Activated T-cell treated with anti-CD3 and anti-CD28 coated beads for 1 hour (primary cell): ENCODE measurements at regions not wholly inside any gene's neighbourhood (a gene's known extent, or its start where the extent isn't known, plus 50 kb on each side); places are given as distances from the start of the nearest gene placed in this dataset.

ENCODE experiments used
- DNase-seq: peaks from one replicate; pipeline ENCODE4 v3.0.0-alpha.2; 2020; ENCODE audit warnings: low read depth

DNA sequence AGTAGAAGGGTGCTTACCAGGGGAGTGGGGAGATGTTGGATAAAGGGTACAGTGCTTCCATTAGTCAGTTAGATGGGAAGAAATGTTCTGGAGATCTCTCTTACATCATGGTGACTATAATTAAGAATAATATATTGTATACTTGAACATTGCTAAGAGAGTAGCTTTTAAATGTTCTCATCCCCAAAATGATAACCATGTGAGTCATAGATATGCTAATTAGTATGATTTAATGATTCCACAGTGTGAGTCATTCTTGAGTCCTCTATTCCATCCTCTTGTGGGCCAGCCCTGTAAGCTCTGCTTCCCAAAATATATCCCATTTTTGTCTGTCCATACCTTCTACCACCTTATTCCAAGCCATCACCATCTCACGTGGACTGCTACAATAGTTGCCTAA is 80.6 kb upstream of the CDH11 start:
- DNase-seq, result no peak

DNA sequence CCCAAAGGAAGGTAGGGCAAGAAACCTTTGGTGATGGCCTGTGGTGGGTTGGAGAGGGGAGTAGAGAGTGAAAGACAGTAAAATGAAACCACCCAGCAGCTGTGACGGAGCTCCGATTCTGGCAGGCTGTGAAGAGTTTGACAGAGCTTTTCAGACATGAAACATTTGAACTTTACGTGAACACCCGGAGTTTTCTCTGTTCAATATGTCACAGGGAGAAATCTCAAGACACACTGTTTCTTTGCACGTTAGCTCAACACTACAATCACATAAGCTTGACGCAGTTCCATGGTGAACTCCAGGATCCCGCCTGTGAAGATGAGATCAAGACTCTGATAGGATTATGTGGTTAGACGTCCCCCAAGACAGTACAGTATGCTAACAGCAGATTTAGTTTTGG is 79.6 kb upstream of the CDH11 start:
- DNase-seq, result no peak

DNA sequence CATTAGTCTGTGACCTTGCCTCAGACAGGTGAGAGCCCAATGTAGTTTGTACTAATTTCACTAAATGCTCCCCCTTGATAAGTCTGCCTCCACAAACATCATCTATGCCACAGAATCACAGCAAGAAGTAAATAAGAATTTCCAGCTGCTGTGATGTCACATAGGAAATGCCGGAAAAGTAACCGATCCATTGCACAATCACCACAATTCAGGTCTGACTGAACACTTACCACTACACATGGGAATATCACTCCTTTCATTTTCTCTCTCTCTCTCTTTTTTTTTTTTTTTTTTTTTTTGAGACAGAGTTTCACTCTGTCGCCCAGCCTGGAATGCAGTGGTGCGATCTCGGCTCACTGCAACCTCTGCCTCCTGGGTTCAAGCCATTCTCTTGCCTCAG is 79.0 kb upstream of the CDH11 start:
- no peak for DNase-seq

DNA sequence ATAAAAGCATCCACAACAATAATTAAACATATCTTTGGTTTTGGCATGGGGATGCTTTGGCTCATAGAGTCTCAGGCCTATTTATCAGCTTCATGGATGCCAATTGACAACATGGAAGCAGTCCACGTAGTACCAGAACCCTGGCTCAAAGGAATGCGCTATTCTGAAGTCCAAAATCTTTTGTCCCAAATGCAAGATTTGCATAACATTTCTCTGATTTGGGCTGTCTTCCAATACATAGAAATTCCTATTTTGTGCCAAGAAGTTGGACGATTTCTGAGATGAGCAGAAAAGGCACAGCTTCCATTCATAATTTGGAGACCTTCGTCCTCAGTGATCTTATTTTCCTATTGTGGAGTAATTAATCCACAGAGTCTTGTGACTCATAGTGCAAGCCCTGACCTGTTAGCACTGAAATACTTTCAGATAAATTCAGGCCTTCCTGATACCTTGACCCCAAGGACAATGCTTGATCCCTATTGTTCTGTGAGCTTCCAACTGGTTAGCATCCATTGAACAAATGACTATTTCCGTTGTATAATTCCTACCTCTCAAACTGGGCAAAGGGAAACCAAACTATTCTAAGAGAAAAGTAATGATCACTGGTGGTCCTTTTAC is 78.4 kb upstream of the CDH11 start:
- DNase-seq, result no peak

DNA sequence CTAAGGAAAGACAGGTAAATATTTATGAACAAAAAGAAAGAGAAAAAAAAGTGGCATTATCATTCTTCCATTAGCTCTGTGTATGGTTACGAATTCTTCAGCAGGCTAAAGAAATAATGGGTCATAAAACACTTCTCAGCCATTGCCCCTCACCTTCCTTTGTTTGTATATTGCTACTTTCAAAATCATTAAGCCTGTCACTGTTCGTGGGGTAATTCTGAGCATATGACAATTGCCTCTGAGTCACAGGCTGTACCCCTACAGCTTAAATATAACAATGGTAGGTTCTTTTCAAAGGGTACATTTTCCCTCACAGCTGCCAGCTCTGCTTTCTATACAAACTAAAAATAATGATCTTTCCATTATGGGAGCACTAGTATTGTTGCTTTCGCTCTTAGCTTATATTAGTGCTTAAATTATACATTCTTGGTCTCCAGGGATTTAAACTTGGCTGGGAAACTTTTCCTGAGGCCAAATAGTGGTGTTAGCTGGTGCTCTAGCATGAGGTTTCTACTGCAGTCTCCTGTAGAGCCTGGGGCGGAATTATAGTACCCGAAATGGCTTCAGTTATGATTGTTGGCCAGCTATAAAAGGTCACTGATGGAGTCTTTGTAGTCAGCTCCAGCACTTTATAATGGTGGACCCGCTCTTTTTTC is 74.7 kb upstream of the CDH11 start:
- DNase-seq, result no peak

DNA sequence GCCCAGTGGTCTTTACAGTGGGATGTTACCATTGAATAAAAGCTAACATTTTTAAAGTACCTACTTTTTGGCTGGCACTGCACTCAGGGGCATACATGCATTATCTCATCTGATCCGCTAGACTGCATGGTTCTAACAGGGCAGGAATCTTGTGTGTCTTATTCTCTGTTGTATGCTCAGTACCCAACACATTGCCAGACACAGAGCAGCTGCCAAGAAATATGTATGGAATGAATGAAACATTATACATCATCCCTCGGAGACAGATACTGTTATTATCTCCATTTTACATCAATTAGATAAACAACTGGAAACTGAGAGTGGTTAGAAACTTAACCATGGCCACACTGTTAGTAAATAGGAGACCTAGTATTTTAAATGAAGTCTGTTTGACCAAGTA is 74.1 kb upstream of the CDH11 start:
- DNase-seq, result no peak

DNA sequence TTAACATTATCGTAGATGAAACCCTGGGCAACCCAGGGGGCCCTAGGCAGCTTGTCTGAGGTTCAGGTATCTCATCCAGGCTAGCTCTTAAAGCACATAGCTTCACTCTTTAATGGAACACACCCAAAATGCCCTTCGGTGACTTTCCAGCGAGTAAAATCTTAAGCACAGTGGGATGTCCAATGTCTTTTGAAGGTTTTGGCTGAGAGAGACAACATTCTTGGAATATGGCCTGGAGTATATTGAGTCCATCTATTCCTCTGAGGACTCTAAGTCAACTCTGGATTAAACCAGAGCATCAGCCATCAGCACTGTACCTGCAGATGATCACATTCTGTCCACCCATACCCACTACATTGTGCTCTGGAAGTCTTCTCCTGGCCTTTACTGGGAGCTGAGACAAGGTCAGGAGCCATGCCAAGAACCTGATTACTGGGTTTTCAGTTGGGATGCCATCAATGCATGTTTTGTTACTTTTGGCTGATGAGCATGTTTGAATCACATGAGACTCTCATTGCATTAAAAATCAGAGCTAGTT is 63.4 kb upstream of the CDH11 start:
- DNase-seq, result no peak

DNA sequence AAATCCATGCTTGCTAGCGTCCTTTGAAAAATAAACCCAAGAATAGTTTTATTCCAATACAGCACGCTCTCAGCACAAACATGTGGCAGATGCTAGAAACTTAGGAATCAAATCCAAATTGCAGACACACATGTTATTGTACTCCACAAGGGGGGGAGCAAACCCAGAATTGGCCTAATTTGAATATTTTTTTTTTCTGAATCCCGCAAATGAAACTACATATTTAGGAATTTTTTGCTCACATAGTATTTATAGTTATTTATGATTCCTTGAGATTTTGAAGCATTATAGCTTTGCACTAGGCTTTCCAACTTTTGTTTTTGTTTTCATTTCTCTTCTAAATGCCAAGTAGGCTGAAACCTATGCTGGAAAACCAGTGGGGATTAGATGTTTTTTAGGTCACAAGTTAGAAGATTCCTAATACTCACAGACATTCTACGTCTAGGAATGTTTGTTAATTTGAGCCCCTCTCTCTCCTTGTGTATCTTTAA is 59.3 kb upstream of the CDH11 start:
- no peak for DNase-seq

DNA sequence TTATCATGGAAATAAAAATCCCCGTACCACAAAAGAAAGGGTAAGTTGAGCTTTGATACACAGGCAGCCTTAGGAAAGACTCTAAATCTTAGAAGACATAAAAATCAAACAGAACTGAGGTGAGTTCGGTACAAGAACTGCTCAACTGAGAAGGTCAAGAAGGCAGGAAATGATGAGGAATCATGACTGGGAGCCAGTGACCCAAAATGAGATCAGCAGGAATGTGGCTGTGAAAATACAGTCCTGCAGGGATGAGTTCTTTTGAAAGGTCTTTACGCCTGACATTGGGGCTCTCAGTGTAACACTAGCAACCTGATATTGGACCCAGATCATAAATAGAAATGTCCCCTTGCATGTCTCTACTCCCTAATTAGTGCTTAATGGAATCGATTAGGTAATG is 56.3 kb upstream of the CDH11 start:
- DNase-seq, result no peak

DNA sequence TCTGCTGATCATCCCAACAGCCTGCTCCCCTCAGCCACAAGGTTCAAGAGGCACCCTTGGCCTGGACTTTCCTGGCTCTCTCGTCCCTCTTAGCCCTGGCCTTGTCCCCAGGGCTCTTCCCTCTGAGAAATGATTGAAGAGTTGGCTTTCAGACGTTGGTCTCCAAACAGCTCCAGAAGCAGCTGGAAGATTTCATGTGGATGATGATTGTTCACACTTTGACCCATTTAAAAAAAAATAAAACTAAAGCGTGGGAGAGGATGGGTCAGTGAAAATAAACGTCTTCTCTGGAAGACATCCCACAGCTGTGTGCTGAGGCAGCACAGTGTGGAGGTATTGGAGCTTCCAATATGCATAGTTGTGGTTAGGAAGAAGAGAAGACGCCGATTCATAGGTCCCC is 54.7 kb upstream of the CDH11 start:
- DNase-seq, result no peak

DNA sequence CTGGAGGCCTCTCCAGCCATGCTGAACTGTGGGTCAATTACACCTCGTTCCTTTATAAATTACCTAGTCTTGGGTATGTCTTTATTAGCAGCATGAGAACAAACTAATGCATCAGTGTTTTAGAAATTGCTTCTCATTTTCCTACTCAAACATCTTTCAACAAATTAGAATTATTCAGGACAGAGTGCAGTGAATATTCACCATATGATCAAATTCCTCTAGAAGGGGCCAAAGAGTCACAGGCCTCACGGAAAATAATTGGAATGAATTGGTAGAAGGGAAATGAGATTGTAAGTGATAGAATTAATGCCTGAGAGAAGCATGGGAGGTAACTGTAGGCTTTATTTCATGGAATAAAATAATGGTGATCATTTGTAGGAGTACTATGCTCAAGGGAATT is 50.5 kb upstream of the CDH11 start:
- no peak for DNase-seq
